Loucy (cell line): ENCODE measurements at regions not wholly inside any gene's neighbourhood (a gene's known extent, or its start where the extent isn't known, plus 50 kb on each side); places are given as distances from the start of the nearest gene placed in this dataset.

ENCODE experiments used
- H2AFZ ChIP-seq: fragments of 200-600 bp; sonication (generic); 2 replicates; pipeline ENCODE4 v1.6.0; 2016; ENCODE audit warnings: antibody characterized with exemption, mild to moderate bottlenecking, low read length, moderate library complexity
- H3F3A ChIP-seq: fragments of 200-600 bp; 2 replicates; pipeline ENCODE4 v1.6.0; 2016; ENCODE audit warnings: antibody characterized with exemption, low read depth, mild to moderate bottlenecking
- H3K27me3 ChIP-seq: fragments of 200-600 bp; sonication (generic); 2 replicates; pipeline ENCODE4 v1.6.1; 2014; ENCODE audit warnings: low read length, mild to moderate bottlenecking; ENCODE audit not compliant: insufficient read depth, poor library complexity, severe bottlenecking
- H3K36me3 ChIP-seq: fragments of 200-600 bp; sonication (generic); 2 replicates; pipeline ENCODE4 v1.6.1; 2016; ENCODE audit warnings: low read length; ENCODE audit not compliant: insufficient read depth
- H3K4me1 ChIP-seq: fragments of 200-600 bp; sonication (generic); 2 replicates; pipeline ENCODE4 v1.5.1; 2014; ENCODE audit warnings: low read length, mild to moderate bottlenecking; ENCODE audit not compliant: insufficient read depth, poor library complexity, severe bottlenecking
- H3K4me2 ChIP-seq: fragments of 200-600 bp; sonication (generic); 2 replicates; pipeline ENCODE4 v1.6.0; 2014; ENCODE audit warnings: antibody characterized with exemption, low read length, low read depth, mild to moderate bottlenecking; ENCODE audit not compliant: poor library complexity, severe bottlenecking
- H3K4me3 ChIP-seq: fragments of 200-600 bp; sonication (generic); 2 replicates; pipeline ENCODE4 v1.5.1; 2014; ENCODE audit warnings: low read length, mild to moderate bottlenecking, mixed read lengths; ENCODE audit not compliant: poor library complexity, severe bottlenecking
- H3K79me2 ChIP-seq: fragments of 200-600 bp; sonication (generic); 2 replicates; pipeline ENCODE4 v1.6.1; 2014; ENCODE audit warnings: low read length; ENCODE audit not compliant: insufficient read depth
- H3K9ac ChIP-seq: fragments of 200-600 bp; sonication (generic); 2 replicates; pipeline ENCODE4 v1.6.0; 2014; ENCODE audit warnings: mild to moderate bottlenecking, low read depth, low read length, moderate library complexity; ENCODE audit not compliant: poor library complexity, severe bottlenecking
- H3K9me2 ChIP-seq: fragments of 200-600 bp; sonication (generic); replicated peaks from 2 replicates; pipeline ENCODE4 v1.6.1; 2016; ENCODE audit warnings: low read depth, low read length, mixed read lengths
- H3K9me3 ChIP-seq: fragments of 200-600 bp; sonication (generic); 2 replicates; pipeline ENCODE4 v1.6.1; 2014; ENCODE audit warnings: mild to moderate bottlenecking, antibody characterized with exemption, low read length, low read depth; ENCODE audit not compliant: insufficient read depth
- H4K20me1 ChIP-seq: fragments of 200-600 bp; sonication (generic); 2 replicates; pipeline ENCODE4 v1.6.0; 2014; ENCODE audit warnings: antibody characterized with exemption, low read length, mild to moderate bottlenecking; ENCODE audit not compliant: insufficient read depth, poor library complexity, severe bottlenecking
- EZH2phosphoT487 ChIP-seq: fragments of 200-600 bp; IDR thresholded peaks from 2 replicates; pipeline ENCODE4 v1.6.1; 2018; ENCODE audit warnings: antibody characterized with exemption, mild to moderate bottlenecking, moderate library complexity, borderline replicate concordance
- TF ChIP-seq, protein P1 (sequence below): fragments of 200-600 bp; sonication (generic); conservative IDR thresholded peaks from 2 replicates; pipeline ENCODE4 v1.5.1; 2014; ENCODE audit warnings: mild to moderate bottlenecking, antibody characterized with exemption, low read length

DNA sequence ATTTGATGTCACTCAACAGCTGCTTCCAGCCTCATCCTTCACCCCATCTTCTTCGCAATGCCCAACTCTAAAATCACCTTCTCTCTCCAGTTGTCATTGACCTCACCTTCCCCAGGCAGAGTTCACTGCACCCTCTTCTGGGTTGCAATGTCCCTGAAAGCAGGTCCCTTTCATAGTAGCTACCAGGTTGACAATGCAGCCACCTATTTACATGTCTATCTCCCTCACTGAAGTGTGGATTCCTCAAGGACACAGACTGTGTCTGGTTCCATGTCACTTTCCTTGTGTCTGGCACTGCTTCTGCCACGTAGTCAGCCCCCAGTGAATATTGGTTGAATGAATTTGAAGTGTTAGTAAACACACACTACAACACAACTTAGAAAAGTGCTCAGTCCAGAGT lies 445.5 kb upstream of the WWC1 start:
- H3K9ac ChIP-seq = no peak overlapping the region
- H3F3A ChIP-seq = no peaks in the 10 kb centered on the region
- H4K20me1 ChIP-seq = no peaks in the 10 kb centered on the region
- no peak overlapping the region for H3K4me2 ChIP-seq
- no peak overlapping the region for H3K4me3 ChIP-seq
- no peaks in the 10 kb centered on the region for H3K9me3 ChIP-seq
- H3K36me3 ChIP-seq = no peaks in the 10 kb centered on the region
- H3K27me3 ChIP-seq = no peaks in the 10 kb centered on the region
- H3K79me2 ChIP-seq = no peaks in the 10 kb centered on the region
- no peaks in the 10 kb centered on the region for H3K4me1 ChIP-seq
- no peaks in the 10 kb centered on the region for H3K9me2 ChIP-seq
- no peak overlapping the region for H2AFZ ChIP-seq
- TF ChIP-seq, protein P1, sequence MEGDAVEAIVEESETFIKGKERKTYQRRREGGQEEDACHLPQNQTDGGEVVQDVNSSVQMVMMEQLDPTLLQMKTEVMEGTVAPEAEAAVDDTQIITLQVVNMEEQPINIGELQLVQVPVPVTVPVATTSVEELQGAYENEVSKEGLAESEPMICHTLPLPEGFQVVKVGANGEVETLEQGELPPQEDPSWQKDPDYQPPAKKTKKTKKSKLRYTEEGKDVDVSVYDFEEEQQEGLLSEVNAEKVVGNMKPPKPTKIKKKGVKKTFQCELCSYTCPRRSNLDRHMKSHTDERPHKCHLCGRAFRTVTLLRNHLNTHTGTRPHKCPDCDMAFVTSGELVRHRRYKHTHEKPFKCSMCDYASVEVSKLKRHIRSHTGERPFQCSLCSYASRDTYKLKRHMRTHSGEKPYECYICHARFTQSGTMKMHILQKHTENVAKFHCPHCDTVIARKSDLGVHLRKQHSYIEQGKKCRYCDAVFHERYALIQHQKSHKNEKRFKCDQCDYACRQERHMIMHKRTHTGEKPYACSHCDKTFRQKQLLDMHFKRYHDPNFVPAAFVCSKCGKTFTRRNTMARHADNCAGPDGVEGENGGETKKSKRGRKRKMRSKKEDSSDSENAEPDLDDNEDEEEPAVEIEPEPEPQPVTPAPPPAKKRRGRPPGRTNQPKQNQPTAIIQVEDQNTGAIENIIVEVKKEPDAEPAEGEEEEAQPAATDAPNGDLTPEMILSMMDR = no peak
- TF ChIP-seq EZH2phosphoT487 = no peak

DNA sequence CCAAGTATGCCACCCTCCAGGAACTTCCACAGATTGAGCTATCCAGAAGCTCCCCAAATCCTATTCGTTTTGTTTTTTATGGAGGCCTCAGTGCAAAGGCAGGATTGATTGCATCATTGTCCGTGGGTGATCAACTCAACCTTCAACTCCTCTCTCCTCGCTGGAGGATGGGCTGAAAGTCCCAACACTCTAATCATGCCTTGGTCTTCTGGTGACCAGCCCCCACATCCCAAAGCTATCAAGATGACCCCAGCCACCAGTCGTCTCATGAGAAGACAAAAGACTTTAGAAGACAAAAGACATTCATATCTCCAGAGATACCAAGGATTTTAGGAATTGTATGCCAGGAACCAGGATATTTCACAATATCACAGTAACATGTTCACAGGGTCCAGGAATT lies 441.6 kb upstream of the WWC1 start:
- H2AFZ ChIP-seq = no peak overlapping the region
- no peaks in the 10 kb centered on the region for H3K4me1 ChIP-seq
- no peaks in the 10 kb centered on the region for H3K9me2 ChIP-seq
- H3K9me3 ChIP-seq = no peaks in the 10 kb centered on the region
- H4K20me1 ChIP-seq = no peaks in the 10 kb centered on the region
- no peak overlapping the region for H3K4me2 ChIP-seq
- H3K36me3 ChIP-seq = no peaks in the 10 kb centered on the region
- H3K27me3 ChIP-seq = no peaks in the 10 kb centered on the region
- no peak overlapping the region for H3K4me3 ChIP-seq
- no peaks in the 10 kb centered on the region for H3K79me2 ChIP-seq
- H3F3A ChIP-seq = no peaks in the 10 kb centered on the region
- no peak for TF ChIP-seq EZH2phosphoT487
- TF ChIP-seq, protein P1 = no peak
- H3K9ac ChIP-seq = no peak overlapping the region

DNA sequence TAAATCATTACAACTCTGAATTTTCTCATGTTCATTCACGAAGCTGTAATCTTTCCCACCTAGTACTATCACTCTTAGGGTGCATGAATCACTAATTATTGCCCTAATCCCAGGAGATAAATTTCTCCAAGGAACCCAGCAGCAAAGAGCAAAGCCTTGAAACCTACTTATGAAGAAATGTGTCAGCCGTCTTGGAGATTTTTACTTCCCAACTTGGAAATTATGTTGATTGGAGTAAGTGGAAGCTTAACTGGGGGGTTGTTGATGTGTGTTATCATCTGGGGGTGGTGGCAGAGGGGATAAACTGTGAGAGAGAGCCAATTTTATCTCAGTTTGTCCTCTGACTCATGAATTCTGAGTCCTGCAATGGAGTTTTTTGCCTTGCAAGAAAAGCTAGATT lies 440.5 kb upstream of the WWC1 start:
- Histone ChIP-seq H3K4me2 (no peak overlapping the region), H3K9me2 (no peaks in the 10 kb centered on the region), H3K79me2 (no peaks in the 10 kb centered on the region), H3K9me3 (no peaks in the 10 kb centered on the region), H3K27me3 (no peaks in the 10 kb centered on the region), H2AFZ (no peak overlapping the region), H4K20me1 (no peaks in the 10 kb centered on the region), H3K4me1 (no peaks in the 10 kb centered on the region), H3K36me3 (no peaks in the 10 kb centered on the region), H3F3A (no peaks in the 10 kb centered on the region), H3K4me3 (no peak overlapping the region), H3K9ac (no peak overlapping the region)
- TF ChIP-seq, protein P1 = no peak
- TF ChIP-seq EZH2phosphoT487 = no peak
